CD4-positive, alpha-beta T cell treated with Interleukin-10 for 1 hour (primary cell): ENCODE measurements at regions not wholly inside any gene's neighbourhood (a gene's known extent, or its start where the extent isn't known, plus 50 kb on each side); places are given as distances from the start of the nearest gene placed in this dataset.

Source experiments
- DNase-seq: peaks from one replicate; pipeline ENCODE4 v3.0.0-alpha.2; 2020

DNA sequence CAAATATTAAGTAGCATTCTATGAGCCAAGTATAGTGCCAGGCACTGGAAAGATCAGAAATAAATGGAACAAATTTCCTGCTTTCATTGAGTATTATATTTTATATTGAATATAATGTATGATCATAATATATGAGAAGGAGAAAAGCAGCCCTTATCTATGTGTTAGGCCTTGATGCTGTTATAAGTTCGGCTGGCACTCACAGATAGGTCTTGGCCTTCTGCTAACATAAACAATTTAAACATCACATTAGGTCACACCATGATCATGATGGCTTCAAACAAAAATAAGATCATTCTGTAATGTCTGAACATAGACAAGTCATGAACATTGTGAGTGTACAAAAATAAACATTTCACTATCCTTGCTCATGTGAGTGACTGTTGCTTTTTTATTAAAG, 584.0 kb upstream of the ZNF385D start:
- DNase-seq, result no peak

DNA sequence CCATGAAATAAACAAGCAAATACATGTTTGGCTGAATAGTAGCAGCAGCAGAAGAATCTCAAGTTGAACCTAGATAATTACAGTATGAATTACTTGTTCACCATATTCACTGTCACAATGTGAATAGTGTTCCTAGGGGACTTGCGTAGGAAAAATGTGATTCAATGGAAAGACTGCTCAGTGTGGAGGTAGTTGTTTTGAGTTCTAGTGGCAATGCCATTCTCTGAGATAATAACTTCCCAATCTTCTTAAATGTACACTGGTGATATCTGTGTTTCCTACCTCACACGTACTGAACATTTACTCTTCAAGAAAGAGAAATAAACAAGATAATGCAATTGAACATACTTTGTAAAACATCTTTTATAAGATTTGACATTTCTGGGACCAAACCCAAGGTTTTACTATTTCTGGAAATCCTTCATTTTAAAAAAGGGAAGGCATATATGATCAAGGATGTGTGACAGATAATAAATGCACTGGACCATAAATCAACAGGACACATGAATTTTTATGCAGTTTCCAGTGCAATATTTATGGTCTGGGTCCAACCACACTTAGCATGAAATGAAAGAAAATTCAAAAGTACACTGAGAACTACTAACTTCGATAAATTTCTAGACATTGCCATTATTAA, 598.3 kb upstream of the ZNF385D start:
- no peak for DNase-seq

DNA sequence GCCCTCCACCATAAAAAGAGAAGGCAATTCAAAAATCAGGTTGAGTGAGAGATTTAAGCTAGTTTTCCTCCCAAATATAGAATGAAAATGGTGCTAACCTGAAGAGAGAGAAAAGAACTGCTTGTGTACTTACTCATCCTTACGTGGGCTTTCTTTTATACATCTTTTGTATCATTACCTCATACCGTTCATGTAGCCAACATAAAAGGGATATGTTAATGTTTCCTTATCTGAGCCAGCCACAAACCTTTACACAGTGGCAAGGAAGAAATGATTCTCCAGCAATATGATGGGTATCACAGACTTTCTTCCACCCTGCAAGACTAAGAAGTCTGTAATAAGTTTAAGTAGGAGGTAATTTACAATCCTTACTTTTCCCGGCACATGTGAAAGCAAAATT, 600.8 kb upstream of the ZNF385D start:
- DNase-seq, result no peak

DNA sequence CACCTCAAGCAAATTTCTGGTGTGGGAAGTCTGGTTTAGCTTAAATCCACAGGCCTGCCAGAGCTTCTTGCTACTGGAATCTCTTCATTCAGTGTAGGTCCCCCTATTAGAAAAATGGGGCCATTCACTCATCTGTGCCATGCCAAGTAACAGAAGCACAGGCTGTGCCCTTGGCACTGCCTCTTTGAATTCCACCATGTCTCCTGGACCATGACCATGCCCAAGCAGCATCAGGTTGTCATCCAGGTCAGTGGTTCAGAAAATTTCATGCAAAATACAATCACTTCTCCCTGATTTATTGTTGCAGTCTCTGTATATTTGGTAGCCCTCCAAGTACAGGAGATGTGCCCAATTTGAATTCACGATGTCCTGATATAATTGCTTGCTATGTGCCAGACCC, 602.1 kb upstream of the ZNF385D start:
- DNase-seq, result no peak

DNA sequence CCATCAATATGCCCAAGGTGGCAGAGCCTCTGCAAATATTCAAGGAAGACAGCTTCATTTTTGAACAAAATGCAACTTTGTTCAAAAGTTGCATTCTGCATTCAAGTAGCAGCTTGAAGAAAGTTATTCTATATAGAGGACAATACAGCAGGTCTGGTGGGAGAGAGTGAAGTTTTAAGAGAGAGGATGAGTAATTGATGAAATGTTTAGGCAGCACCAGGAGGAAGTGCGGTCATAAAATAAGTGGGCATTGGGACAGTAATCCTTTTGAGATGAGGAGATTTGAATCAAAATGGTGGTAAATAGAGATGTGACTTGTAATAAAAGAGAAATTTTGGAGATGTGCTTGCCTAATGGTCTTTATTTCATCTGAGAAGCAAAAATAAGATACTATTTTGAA, 607.3 kb upstream of the ZNF385D start:
- no peak for DNase-seq

DNA sequence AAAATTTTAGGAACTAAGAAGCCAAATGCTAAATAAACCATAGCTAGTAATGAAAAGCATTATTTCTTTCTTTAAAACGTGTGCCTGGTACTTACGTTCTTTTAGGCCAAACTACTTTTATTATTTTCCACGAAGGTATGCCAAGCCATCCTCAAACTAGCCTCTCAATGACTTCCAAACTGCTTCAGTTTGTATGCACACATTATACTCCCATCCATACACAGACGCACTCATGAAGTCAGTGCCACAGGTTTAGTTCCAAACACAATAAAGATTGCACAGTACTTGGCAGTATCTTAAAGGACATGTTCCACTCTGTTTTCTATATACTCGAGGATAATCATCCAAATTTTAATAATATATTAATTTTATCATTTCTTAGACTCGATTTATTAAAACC, 609.2 kb upstream of the ZNF385D start:
- DNase-seq, result no peak

DNA sequence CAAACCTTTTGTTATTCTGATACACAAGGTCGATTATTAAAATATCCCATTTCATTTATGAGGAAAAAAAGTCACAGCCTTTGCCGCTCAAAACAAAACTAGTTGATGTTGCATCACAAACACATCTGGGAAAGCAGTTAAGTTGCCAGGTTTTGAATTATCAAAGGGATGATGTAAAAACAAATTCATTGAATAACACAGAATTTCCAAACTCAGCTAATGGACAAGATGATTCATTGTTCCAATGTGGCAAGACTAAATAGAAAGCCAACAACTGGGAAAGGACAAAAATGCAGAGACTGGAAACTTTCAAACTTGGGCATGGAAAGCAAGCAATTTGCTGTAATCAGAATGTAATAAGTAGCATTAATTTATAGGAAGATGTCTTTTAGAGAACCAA, 610.0 kb upstream of the ZNF385D start:
- no peak for DNase-seq

DNA sequence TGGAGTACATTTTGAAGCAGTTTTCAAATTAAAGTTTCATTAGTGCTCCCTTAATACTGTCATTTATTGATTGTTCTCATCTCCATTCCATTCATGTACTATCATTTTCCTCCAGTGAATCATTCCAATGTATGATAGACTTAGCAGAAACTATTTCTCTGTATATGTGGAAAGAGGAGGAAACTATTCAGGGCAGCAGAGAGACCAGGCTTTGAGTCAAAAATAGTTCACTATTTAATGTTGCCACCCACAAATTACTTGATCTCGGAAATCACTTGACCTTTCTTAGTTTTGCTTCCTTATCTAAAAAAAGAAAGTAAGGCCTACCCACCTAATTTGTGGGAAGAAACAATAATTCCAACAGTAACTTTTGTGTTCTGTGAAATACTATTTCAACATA, 610.5 kb upstream of the ZNF385D start:
- DNase-seq, result no peak

DNA sequence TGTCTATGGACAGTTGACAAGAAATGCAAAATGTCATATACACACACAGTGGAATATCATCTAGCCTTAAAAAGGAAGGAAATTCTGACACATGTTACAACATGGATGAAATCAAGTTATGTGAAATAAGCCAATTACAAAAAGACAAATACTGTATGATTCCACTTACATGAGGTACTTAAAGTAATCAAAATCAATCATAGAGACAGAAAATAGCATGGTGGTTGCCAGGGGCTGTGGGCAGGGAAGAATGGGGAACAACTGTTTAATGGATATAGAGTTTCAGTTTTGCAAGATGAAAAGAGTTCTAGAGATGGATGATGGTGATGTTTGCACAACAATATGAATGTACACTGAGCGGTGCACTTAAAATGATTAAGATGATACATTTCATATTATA, 613.8 kb upstream of the ZNF385D start:
- no peak for DNase-seq

DNA sequence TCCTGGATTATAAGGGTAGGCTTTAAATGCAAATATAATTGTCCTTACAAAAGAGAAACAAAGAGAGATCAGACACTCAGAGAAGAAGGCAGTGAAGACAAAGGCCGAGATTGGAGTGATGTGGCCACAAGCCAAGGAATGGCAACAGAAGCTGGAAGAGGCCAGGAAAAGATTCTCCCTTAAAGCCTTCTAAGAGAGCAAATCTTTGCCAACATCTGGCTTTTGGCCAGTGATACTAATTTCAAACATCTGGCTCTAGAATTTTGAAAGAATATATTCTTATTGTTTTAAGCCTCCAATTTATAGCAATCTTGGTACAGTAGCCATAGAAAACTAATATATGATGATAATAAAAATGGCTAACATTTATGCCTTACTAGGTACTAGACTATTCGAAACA, 615.8 kb upstream of the ZNF385D start:
- DNase-seq, result no peak

DNA sequence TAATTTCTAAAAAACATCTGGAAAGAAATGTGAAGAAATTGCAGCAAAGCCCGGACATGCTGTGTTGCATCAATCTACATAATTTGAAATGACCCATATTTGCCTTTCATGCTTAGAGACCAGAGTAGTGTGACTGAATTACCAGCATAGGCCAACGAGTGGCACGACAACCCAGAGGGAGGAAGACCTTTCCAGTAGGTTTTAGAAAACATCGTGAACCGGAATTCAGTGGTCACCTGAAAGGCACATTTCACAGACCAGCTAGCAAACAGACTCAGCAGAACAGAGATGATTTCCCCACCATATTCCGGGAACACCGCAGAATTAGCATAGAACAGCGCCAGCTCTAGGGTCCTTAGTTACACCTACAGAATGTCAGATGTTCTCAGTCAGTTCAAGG, 620.0 kb upstream of the ZNF385D start:
- DNase-seq, result no peak

DNA sequence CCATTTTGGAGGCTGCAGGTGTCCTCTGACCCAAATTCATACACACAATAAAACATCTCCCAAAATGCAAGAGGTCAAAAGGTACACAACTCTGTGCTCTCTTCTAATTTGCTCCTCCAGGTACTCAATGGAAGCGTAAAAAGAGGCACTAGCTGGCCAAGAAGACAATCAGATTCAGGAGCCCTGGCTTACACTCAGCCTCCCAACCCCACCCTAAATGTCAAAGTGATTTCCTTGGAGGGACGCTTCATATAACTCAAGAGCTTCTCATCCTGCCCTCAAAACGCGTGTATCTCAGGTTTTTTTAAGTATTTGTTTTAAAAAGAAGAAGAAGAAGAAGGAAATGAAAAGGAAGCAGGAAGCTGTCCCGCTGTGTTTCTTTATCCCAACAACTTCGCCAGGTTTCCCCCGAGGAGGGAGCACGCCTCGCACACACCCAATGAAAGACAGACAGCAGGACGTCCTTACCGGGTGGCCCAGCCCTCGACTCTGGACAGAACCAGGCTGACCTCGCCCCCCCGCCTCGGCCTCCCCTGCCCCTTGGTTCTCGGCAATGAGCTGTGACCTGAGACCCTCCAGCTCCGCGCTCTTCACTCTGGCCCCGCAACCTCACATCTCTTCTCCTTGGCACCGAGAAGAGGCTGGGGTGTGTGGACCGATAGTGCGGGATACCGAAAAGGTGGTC, 620.7 kb upstream of the ZNF385D start:
- no peak for DNase-seq

DNA sequence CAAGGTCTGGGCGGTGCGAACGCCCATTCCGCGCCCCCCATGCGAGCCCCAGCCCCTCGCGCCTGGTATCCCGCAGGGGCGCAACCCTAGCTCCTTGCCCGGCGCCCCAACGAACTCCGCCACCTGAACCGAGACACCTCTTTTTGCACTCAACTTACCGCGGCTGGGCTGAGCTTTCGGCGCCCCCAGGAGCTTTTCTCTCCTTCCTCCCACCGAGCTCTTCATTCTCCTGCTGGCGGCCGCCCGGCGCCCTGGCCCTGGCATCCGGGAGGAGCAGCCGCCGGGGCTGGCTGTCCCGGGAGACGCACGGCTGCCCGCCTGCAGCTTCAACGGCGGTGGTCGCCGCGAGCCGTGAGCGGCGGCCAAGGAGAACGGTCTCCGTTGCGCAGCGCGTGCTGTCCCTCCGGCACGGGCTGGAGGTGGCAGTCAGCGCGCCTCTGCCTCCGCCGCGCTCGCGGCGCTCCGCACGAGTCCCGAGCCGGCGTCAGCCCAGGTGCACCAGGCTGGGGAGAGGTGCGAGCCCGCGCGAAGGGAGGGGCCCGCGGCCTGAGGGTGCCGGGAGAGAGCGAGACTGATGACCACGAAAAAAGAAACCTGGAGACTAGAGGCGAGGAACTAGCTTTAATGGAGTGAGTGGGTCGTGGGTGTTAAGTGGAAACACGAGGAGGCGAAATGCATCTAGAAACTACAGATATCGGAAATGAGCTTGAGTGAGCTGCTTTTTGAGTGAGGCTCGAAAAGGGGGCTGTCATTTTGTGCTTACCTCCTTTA, 621.5 kb upstream of the ZNF385D start:
- DNase-seq, result no peak

DNA sequence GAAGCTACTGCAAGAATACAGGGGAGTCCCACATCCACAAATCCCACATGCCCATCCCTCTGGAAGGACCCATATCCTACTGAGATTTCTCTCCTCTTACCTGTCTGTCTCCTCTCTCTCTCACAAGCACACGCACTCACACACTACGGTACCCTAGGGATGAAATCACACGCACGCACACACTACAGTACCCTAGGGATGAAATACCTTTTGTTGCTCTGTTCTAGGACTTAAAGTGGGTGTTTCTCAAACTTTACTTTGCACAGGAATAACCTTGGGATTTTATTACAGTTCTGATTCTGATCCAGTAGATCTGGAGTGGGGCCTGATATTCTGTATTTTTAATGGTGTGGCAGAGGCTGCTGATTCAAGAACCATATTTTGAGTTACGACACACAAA, 622.2 kb upstream of the ZNF385D start:
- no peak for DNase-seq

DNA sequence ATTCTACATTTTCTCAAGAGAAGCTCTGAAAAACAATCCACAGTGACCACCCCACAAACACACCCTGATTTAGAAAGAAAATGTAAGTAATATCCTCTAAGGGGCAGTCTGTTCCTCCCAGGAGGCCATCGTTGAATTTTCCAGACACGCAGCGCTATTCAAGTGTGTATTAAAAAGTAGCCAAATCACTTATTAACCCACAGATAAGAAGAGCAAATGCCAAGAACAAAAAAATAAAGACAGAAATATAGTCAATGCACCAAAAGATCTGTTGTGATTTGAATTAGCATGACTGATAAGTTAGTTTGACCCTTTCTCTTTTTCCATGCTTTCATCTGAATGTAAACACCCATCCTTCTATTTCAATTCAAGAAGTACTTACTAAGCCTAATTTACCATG, 622.8 kb upstream of the ZNF385D start:
- DNase-seq, result no peak

DNA sequence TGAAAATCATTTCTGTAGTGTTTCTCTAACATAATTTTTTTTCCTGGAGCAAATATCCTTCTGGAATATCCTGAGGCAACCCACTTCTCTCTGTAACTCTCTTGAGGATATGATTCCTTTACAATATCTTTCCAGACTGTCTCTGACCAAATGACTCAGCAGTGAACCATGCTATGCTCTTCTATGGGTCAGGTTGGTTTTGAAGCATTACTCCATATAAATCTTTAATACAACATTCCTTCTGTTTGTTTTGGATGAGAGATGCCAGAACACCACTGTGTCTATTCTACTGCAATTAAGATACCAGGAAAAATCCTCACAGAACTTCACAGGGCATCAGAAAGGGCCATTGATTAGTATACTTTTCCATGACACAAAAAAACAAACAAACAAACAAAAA, 626.4 kb upstream of the ZNF385D start:
- DNase-seq, result no peak

DNA sequence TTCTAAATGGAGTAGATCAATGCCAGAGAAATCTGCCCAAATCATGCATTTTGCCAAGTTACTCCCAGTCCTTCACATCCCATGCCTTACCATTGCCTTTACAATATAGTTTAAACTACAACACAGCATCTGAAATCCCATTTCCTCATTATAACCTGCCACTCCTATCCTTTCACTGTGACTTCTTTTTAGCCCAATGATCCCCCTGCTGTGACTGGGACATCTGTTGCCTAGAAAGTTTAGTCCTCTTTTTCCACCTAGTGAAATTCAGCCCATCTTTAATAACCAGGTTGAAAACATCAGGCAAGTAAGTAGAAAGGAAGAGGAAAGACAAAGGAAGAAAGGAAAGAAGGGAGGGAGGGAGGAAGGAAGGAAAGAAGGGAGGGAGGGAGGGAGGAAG, 627.9 kb upstream of the ZNF385D start:
- no peak for DNase-seq

DNA sequence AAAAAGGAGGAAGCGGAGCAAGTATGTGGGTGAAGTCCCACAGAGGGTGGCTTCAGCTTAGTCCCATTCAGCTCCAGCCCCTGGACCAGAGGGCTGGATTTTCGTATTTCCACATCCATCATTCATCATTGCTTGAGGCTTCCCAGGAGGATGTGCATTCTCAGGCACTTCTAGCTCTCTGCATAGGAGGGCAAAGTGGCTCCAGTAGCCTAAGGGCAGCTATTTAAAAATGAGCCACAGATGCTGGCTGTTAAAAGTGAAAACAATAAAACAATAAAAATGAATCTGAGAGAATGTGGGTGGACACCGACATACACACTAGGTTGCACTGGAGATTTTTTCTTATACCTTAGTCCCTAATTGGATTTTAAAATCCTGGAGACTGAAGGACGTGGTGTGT, 629.2 kb upstream of the ZNF385D start:
- no peak for DNase-seq

DNA sequence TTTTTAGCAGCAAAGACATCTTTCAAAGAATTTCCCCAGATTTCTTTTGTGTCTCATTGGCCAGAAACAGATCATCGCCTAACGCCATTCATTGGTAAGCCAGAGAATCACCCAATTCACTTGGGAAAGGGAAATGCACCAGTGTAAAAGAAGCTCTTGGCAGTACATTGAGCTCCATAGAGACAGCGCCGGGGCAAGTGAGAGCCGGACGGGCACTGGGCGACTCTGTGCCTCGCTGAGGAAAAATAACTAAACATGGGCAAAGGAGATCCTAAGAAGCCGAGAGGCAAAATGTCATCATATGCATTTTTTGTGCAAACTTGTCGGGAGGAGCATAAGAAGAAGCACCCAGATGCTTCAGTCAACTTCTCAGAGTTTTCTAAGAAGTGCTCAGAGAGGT, 630.6 kb upstream of the ZNF385D start:
- peak; percentile 34 for DNase-seq

DNA sequence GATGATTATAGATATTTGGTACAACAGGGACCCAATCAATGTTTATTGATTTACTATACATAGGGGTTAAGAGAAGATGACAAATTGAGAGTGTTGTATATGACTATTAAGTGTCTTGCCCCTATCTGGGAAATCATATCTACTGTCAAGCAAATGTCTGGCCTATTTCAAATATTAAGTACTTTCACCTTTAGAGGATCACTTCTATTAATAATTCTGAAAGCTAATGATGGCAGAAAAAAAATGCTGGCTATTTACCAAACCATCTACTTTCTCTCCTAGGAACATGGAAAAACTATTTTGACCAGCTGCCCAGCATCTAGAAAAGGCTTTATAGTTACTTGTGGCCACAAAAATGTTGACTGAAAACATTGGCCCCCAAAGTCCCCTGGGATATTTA, 632.3 kb upstream of the ZNF385D start:
- DNase-seq, result no peak

DNA sequence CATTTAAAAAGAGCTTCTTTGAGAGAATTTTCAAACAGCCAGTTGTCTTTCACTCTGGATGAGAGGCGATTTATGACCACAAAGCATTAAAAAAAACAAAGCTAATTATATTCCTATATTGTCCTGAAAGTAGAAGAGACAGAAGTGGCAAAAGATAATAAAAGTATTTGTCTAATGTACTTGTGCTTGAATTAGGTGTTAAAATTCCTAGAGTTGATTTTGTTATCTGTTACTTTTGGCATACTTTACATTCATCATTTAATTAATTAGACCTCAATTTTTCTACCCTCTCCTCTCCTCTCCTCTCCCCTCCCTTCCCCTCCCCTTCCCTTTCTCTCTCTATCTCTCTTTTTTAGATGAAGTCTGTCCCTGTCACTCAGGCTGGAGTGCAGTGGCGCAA, 635.1 kb upstream of the ZNF385D start:
- DNase-seq, result no peak

DNA sequence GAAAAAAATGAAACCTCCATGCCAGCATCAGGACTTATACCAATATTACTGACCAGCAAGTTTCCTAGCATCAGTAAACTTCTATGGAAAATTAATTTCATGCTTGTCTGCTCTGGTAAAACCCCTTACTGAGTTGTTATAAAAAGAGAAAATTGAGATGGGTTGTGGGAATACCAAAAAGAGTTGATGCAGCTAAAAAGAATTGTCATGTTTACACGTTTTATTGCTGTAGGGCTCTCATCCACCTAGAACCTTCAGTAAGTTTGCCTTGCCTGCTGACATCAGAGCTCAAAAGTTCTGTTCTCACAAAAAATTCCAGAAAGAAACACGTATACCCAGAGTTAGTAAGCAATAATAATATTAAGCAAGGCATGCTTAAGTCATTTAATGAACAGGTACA, 641.3 kb upstream of the ZNF385D start:
- no peak for DNase-seq

DNA sequence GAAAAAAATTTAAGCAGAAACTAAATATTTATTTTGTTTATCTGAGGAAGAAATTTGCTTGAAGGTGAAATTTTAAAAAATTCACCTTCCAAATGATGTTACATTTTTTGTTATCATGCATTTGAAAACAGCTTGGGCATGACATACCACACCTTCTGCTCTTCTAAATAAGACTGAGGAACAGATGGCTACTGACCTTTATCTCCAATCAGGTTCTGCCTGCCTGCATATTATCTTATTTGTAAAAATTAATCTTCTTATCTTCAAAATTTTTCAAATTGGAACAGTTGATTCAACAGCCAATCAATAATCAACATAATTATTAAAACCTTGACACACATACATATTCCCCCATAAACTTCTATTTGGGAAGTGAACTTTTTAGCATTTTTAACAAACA, 641.8 kb upstream of the ZNF385D start:
- no peak for DNase-seq

DNA sequence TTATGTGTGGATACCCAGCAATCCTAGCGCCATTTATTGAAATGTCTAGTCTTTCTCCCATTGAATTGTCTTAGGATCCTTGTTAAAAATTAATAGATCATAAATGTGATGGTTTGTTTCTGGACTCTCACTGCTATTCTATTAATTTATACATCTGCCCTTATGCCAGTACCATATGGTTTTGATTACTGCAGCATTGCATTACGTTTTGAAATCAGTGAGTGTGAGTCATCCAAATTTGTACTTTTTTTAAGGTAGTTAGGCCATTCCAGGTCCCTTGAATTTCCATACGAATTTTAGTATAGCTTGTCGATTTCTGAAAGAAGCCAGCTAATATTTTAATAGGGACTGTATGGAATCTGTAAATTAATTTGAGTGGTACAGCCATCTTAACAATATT, 648.6 kb upstream of the ZNF385D start:
- DNase-seq, result no peak

DNA sequence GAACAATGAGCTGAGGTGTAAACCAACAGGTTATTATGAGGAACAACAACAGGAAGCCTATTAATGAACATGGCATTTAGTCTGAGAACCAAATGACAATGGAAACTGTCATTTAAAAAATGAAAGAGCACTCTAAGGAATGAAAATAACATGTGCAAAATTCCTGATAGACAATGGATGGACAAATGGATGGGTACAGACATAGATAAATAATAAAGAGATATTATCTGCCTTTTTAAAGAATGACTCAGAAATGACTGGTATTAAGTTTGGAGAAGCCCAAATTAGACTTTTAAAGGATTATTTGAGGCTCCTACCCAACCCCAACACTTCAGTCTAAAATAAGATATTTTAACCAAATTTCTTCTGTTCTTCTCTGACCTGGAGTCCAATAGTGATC, 650.5 kb upstream of the ZNF385D start:
- DNase-seq, result no peak
